GM23338 (cell line): ENCODE measurements at regions not wholly inside any gene's neighbourhood (a gene's known extent, or its start where the extent isn't known, plus 50 kb on each side); places are given as distances from the start of the nearest gene placed in this dataset.

Experiments used
- ATAC-seq: fragments of 200-7000 bp; cut with Tn5 transposase; 3 replicates; pipeline ENCODE4 v1.9.1; 2020
- DNase-seq: peaks from one replicate; pipeline ENCODE4 v3.0.0-alpha.2; 2015; ENCODE audit warnings: low spot score
- H2AFZ ChIP-seq: fragments of 200-600 bp; sonication (generic); 2 replicates; pipeline ENCODE4 v1.8.0; 2016; ENCODE audit warnings: antibody characterized with exemption, mild to moderate bottlenecking, moderate library complexity
- H3F3A ChIP-seq: fragments of 200-600 bp; sonication (generic); replicated peaks from 2 replicates; pipeline ENCODE4 v1.8.0; 2017; ENCODE audit warnings: antibody characterized with exemption, mixed run types, low read depth
- H3K27ac ChIP-seq: fragments of 200-600 bp; sonication (generic); 2 replicates; pipeline ENCODE4 v1.6.1; 2016; ENCODE audit warnings: low read depth
- H3K27me3 ChIP-seq: fragments of 200-600 bp; sonication (generic); 2 replicates; pipeline ENCODE4 v1.8.0; 2016; ENCODE audit warnings: mild to moderate bottlenecking, mixed run types, moderate library complexity; ENCODE audit not compliant: insufficient read depth
- H3K36me3 ChIP-seq: fragments of 200-600 bp; sonication (generic); 2 replicates; pipeline ENCODE4 v1.8.0; 2016; ENCODE audit warnings: mild to moderate bottlenecking; ENCODE audit not compliant: insufficient read depth
- H3K4me1 ChIP-seq: fragments of 200-600 bp; sonication (generic); 2 replicates; pipeline ENCODE4 v1.8.0; 2016; ENCODE audit warnings: mild to moderate bottlenecking, moderate library complexity; ENCODE audit not compliant: insufficient read depth
- H3K4me2 ChIP-seq: fragments of 200-600 bp; sonication (generic); 2 replicates; pipeline ENCODE4 v1.7.1; 2017; ENCODE audit warnings: mixed run types
- H3K4me3 ChIP-seq: fragments of 200-600 bp; sonication (generic); 2 replicates; pipeline ENCODE4 v1.6.1; 2016; ENCODE audit warnings: mixed run types
- H3K79me2 ChIP-seq: fragments of 200-600 bp; sonication (generic); replicated peaks from 2 replicates; pipeline ENCODE4 v1.8.0; 2017; ENCODE audit warnings: mild to moderate bottlenecking; ENCODE audit not compliant: insufficient read depth
- H3K9me2 ChIP-seq: fragments of 200-600 bp; sonication (generic); 2 replicates; pipeline ENCODE4 v1.8.0; 2017; ENCODE audit not compliant: insufficient read depth
- H4K20me1 ChIP-seq: fragments of 200-600 bp; sonication (generic); replicated peaks from 2 replicates; pipeline ENCODE4 v1.8.0; 2017; ENCODE audit warnings: mild to moderate bottlenecking; ENCODE audit not compliant: insufficient read depth
- H3K27ac Mint-ChIP-seq: 2 replicates; pipeline ENCODE4 v1.8.0; 2020; ENCODE audit warnings: inconsistent platforms, mild to moderate bottlenecking, moderate library complexity, mixed read lengths
- H3K27me3 Mint-ChIP-seq: 3 replicates; pipeline ENCODE4 v1.8.0; 2022; ENCODE audit warnings: low read depth, mild to moderate bottlenecking, moderate library complexity, mixed read lengths, inconsistent platforms; ENCODE audit not compliant: insufficient read depth, poor library complexity
- H3K36me3 Mint-ChIP-seq: 3 replicates; pipeline ENCODE4 v1.8.0; 2021; ENCODE audit warnings: low read depth, mild to moderate bottlenecking, inconsistent platforms, moderate library complexity, mixed read lengths
- H3K4me1 Mint-ChIP-seq: 3 replicates; pipeline ENCODE4 v1.8.0; 2020; ENCODE audit warnings: mild to moderate bottlenecking, inconsistent platforms, mixed read lengths
- H3K4me3 Mint-ChIP-seq: 3 replicates; pipeline ENCODE4 v1.8.0; 2021; ENCODE audit warnings: moderate library complexity, mild to moderate bottlenecking, inconsistent platforms, mixed read lengths
- H3K9me3 Mint-ChIP-seq: 3 replicates; pipeline ENCODE4 v1.8.0; 2020; ENCODE audit warnings: moderate library complexity, mild to moderate bottlenecking, inconsistent platforms, mixed read lengths
- CREB1 ChIP-seq: fragments of 250-450 bp; sonication (Bioruptor Pico); IDR thresholded peaks from 2 replicates; pipeline ENCODE4 v1.5.0; 2020; ENCODE audit warnings: low read depth, mild to moderate bottlenecking, moderate library complexity
- EZH2 ChIP-seq: fragments of 200-600 bp; sonication (generic); IDR thresholded peaks from one replicate; pipeline ENCODE4 v1.8.0; 2017; ENCODE audit warnings: antibody characterized with exemption, mild to moderate bottlenecking, low read depth; ENCODE audit not compliant: unreplicated experiment
- EZH2phosphoT487 ChIP-seq: fragments of 200-600 bp; sonication (generic); IDR thresholded peaks from one replicate; pipeline ENCODE4 v1.8.1; 2018; ENCODE audit warnings: antibody characterized with exemption; ENCODE audit not compliant: unreplicated experiment
- JUNB ChIP-seq: IDR thresholded peaks from one replicate; pipeline ENCODE4 v1.6.1; 2016; ENCODE audit warnings: antibody characterized with exemption; ENCODE audit not compliant: unreplicated experiment
- NANOG ChIP-seq: IDR thresholded peaks from 2 replicates; pipeline ENCODE4 v1.6.1; 2016; ENCODE audit warnings: antibody characterized with exemption, borderline replicate concordance
- POLR2AphosphoS5 ChIP-seq: IDR thresholded peaks from 2 replicates; pipeline ENCODE4 v1.6.1; 2016; ENCODE audit warnings: antibody characterized with exemption, low read depth
- STAT1 ChIP-seq: IDR thresholded peaks from one replicate; pipeline ENCODE4 v1.6.1; 2016; ENCODE audit warnings: antibody characterized with exemption; ENCODE audit not compliant: unreplicated experiment
- ZNF114 ChIP-seq: fragments of 250-450 bp; sonication (Bioruptor Pico); IDR thresholded peaks from 2 replicates; pipeline ENCODE4 v1.5.0; 2020; ENCODE audit warnings: mild to moderate bottlenecking, moderate library complexity
- ZNF331 ChIP-seq: fragments of 250-450 bp; sonication (Bioruptor Pico); IDR thresholded peaks from 2 replicates; pipeline ENCODE4 v1.5.0; 2020; ENCODE audit warnings: low read depth, mild to moderate bottlenecking, moderate library complexity
- TF ChIP-seq, protein P1 (sequence below): IDR thresholded peaks from one replicate; pipeline ENCODE4 v1.6.1; 2018; ENCODE audit warnings: antibody characterized with exemption; ENCODE audit not compliant: unreplicated experiment
- TF ChIP-seq, protein P2 (sequence below), 2 experiments: fragments of 200-600 bp in 1 of 2; sonication (generic) in 1 of 2; conservative IDR thresholded peaks; 2 replicates each; pipeline versions ENCODE4 v1.5.1 to v1.6.1; 2016 to 2017; ENCODE audit warnings: antibody characterized with exemption in 2 of 2, low read depth in 2 of 2, mild to moderate bottlenecking in 2 of 2, moderate library complexity in 1 of 2
- TF ChIP-seq, protein P3 (sequence below): IDR thresholded peaks from 2 replicates; pipeline ENCODE4 v1.6.1; 2016; ENCODE audit warnings: antibody characterized with exemption
- TF ChIP-seq, protein P4 (sequence below): fragments of 250-450 bp; sonication (Bioruptor Pico); IDR thresholded peaks from 2 replicates; pipeline ENCODE4 v1.5.0; 2020; ENCODE audit warnings: mild to moderate bottlenecking, moderate library complexity

DNA sequence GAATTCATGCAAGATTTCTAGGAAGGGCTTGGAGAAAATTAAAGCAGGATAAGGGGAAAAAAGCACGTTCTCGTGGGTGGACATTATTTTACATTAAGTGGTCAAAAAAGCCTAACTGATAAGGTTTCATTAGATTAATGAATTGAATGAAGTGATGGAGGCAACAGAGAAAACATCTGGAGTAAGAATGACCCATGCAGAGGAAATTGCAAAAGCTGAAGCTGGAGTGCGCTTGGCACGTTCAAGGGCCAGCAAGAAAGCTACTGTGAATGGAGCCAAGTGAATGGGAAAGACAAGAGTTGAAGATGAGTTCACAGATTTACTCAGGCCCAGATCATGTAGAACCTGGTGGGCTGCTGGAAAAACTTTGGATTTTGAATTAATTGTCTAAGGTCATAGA is 777.9 kb downstream of the DACH1 start:
- Histone ChIP-seq H3K27ac (no peak overlapping the region), H3F3A (no peaks in the 10 kb centered on the region), H3K36me3 (no peaks in the 10 kb centered on the region), H2AFZ (no peak overlapping the region), H3K4me1 (no peaks in the 10 kb centered on the region), H4K20me1 (no peaks in the 10 kb centered on the region), H3K4me3 (no peak overlapping the region), H3K79me2 (no peaks in the 10 kb centered on the region), H3K9me2 (no peaks in the 10 kb centered on the region), H3K4me2 (no peak overlapping the region), H3K27me3 (no peaks in the 10 kb centered on the region)
- ATAC-seq: no peak
- H3K27ac Mint-ChIP-seq: no peak overlapping the region
- H3K4me1 Mint-ChIP-seq: no peaks in the 10 kb centered on the region
- peaks cover 4% of the 10 kb centered on the region; the same call in 2 of the 3 replicates for H3K9me3 Mint-ChIP-seq
- H3K36me3 Mint-ChIP-seq: 0 out of 3 replicates have a peak, but pooled peaks cover 2% of the 10 kb centered on the region
- H3K4me3 Mint-ChIP-seq: no peak overlapping the region
- no peaks in the 10 kb centered on the region for H3K27me3 Mint-ChIP-seq
- no peak for DNase-seq
- TF ChIP-seq, protein P1, sequence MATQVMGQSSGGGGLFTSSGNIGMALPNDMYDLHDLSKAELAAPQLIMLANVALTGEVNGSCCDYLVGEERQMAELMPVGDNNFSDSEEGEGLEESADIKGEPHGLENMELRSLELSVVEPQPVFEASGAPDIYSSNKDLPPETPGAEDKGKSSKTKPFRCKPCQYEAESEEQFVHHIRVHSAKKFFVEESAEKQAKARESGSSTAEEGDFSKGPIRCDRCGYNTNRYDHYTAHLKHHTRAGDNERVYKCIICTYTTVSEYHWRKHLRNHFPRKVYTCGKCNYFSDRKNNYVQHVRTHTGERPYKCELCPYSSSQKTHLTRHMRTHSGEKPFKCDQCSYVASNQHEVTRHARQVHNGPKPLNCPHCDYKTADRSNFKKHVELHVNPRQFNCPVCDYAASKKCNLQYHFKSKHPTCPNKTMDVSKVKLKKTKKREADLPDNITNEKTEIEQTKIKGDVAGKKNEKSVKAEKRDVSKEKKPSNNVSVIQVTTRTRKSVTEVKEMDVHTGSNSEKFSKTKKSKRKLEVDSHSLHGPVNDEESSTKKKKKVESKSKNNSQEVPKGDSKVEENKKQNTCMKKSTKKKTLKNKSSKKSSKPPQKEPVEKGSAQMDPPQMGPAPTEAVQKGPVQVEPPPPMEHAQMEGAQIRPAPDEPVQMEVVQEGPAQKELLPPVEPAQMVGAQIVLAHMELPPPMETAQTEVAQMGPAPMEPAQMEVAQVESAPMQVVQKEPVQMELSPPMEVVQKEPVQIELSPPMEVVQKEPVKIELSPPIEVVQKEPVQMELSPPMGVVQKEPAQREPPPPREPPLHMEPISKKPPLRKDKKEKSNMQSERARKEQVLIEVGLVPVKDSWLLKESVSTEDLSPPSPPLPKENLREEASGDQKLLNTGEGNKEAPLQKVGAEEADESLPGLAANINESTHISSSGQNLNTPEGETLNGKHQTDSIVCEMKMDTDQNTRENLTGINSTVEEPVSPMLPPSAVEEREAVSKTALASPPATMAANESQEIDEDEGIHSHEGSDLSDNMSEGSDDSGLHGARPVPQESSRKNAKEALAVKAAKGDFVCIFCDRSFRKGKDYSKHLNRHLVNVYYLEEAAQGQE: no peak
- no peak for TF ChIP-seq ZNF114 (CRISPR knock-in tag)
- TF ChIP-seq JUNB: no peak
- no peak for TF ChIP-seq NANOG
- no peak for TF ChIP-seq POLR2AphosphoS5
- TF ChIP-seq EZH2: no peak
- no peak for TF ChIP-seq STAT1
- no peak for TF ChIP-seq CREB1 (CRISPR knock-in tag)
- TF ChIP-seq, protein P2, sequence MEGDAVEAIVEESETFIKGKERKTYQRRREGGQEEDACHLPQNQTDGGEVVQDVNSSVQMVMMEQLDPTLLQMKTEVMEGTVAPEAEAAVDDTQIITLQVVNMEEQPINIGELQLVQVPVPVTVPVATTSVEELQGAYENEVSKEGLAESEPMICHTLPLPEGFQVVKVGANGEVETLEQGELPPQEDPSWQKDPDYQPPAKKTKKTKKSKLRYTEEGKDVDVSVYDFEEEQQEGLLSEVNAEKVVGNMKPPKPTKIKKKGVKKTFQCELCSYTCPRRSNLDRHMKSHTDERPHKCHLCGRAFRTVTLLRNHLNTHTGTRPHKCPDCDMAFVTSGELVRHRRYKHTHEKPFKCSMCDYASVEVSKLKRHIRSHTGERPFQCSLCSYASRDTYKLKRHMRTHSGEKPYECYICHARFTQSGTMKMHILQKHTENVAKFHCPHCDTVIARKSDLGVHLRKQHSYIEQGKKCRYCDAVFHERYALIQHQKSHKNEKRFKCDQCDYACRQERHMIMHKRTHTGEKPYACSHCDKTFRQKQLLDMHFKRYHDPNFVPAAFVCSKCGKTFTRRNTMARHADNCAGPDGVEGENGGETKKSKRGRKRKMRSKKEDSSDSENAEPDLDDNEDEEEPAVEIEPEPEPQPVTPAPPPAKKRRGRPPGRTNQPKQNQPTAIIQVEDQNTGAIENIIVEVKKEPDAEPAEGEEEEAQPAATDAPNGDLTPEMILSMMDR (conservative IDR thresholded peaks at IDR 0.05; ENCODE audit: low read depth in 2 of 2): no peak
- TF ChIP-seq, protein P3, sequence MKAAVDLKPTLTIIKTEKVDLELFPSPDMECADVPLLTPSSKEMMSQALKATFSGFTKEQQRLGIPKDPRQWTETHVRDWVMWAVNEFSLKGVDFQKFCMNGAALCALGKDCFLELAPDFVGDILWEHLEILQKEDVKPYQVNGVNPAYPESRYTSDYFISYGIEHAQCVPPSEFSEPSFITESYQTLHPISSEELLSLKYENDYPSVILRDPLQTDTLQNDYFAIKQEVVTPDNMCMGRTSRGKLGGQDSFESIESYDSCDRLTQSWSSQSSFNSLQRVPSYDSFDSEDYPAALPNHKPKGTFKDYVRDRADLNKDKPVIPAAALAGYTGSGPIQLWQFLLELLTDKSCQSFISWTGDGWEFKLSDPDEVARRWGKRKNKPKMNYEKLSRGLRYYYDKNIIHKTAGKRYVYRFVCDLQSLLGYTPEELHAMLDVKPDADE: no peak
- TF ChIP-seq ZNF331 (CRISPR knock-in tag): no peak
- TF ChIP-seq, protein P4, sequence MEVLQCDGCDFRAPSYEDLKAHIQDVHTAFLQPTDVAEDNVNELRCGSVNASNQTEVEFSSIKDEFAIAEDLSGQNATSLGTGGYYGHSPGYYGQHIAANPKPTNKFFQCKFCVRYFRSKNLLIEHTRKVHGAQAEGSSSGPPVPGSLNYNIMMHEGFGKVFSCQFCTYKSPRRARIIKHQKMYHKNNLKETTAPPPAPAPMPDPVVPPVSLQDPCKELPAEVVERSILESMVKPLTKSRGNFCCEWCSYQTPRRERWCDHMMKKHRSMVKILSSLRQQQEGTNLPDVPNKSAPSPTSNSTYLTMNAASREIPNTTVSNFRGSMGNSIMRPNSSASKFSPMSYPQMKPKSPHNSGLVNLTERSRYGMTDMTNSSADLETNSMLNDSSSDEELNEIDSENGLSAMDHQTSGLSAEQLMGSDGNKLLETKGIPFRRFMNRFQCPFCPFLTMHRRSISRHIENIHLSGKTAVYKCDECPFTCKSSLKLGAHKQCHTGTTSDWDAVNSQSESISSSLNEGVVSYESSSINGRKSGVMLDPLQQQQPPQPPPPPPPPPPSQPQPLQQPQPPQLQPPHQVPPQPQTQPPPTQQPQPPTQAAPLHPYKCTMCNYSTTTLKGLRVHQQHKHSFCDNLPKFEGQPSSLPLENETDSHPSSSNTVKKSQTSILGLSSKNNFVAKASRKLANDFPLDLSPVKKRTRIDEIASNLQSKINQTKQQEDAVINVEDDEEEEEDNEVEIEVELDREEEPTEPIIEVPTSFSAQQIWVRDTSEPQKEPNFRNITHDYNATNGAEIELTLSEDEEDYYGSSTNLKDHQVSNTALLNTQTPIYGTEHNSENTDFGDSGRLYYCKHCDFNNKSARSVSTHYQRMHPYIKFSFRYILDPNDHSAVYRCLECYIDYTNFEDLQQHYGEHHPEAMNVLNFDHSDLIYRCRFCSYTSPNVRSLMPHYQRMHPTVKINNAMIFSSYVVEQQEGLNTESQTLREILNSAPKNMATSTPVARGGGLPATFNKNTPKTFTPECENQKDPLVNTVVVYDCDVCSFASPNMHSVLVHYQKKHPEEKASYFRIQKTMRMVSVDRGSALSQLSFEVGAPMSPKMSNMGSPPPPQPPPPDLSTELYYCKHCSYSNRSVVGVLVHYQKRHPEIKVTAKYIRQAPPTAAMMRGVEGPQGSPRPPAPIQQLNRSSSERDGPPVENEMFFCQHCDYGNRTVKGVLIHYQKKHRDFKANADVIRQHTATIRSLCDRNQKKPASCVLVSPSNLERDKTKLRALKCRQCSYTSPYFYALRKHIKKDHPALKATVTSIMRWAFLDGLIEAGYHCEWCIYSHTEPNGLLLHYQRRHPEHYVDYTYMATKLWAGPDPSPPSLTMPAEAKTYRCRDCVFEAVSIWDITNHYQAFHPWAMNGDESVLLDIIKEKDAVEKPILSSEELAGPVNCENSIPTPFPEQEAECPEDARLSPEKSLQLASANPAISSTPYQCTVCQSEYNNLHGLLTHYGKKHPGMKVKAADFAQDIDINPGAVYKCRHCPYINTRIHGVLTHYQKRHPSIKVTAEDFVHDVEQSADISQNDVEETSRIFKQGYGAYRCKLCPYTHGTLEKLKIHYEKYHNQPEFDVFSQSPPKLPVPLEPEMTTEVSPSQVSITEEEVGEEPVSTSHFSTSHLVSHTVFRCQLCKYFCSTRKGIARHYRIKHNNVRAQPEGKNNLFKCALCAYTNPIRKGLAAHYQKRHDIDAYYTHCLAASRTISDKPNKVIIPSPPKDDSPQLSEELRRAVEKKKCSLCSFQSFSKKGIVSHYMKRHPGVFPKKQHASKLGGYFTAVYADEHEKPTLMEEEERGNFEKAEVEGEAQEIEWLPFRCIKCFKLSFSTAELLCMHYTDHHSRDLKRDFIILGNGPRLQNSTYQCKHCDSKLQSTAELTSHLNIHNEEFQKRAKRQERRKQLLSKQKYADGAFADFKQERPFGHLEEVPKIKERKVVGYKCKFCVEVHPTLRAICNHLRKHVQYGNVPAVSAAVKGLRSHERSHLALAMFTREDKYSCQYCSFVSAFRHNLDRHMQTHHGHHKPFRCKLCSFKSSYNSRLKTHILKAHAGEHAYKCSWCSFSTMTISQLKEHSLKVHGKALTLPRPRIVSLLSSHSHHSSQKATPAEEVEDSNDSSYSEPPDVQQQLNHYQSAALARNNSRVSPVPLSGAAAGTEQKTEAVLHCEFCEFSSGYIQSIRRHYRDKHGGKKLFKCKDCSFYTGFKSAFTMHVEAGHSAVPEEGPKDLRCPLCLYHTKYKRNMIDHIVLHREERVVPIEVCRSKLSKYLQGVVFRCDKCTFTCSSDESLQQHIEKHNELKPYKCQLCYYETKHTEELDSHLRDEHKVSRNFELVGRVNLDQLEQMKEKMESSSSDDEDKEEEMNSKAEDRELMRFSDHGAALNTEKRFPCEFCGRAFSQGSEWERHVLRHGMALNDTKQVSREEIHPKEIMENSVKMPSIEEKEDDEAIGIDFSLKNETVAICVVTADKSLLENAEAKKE (CRISPR knock-in tag): no peak
- TF ChIP-seq EZH2phosphoT487: no peak
